Stimulated activated CD4-positive, alpha-beta T cell treated with anti-CD3 and anti-CD28 coated beads, Interleukin-2, amount 100 ng/mL, for 4 hours (primary cell): ENCODE measurements at regions not wholly inside any gene's neighbourhood (a gene's known extent, or its start where the extent isn't known, plus 50 kb on each side); places are given as distances from the start of the nearest gene placed in this dataset.
"Not testable (repeated sequence)": the region's sequence is repeated elsewhere in the genome, so short reads cannot be mapped to it uniquely, and the experiment has no call there.

ENCODE experiments used
- DNase-seq: peaks from one replicate; pipeline ENCODE4 v3.0.0-alpha.2; 2020; ENCODE audit warnings: low read depth

GRCh38 chr11:115627666-115628460, 123.6 kb upstream of the CADM1 start:
- no peak for DNase-seq

GRCh38 chr11:115627071-115627470, 122.9 kb upstream of the CADM1 start:
- DNase-seq: no peak

- no peak for DNase-seq
Observed at GRCh38 chr11:115626414-115626813, 122.2 kb upstream of the CADM1 start.

- DNase-seq: no peak
Observed at GRCh38 chr11:115625502-115625901, 121.3 kb upstream of the CADM1 start.

- no peak for DNase-seq
Observed at GRCh38 chr11:115624065-115624464, 119.8 kb upstream of the CADM1 start.

GRCh38 chr11:115623021-115623451, 118.8 kb upstream of the CADM1 start:
- DNase-seq: no peak

GRCh38 chr11:115618428-115618827, 114.2 kb upstream of the CADM1 start:
- no peak for DNase-seq

- DNase-seq: no peak
Observed at GRCh38 chr11:115617767-115618166, 113.6 kb upstream of the CADM1 start.

GRCh38 chr11:115616971-115617370, 112.8 kb upstream of the CADM1 start:
- DNase-seq: no peak

GRCh38 chr11:115613986-115614632, 109.9 kb upstream of the CADM1 start:
- no peak for DNase-seq

- DNase-seq: no peak
Observed at GRCh38 chr11:115613004-115613403, 108.8 kb upstream of the CADM1 start.

GRCh38 chr11:115612046-115612730, 108.0 kb upstream of the CADM1 start:
- DNase-seq: no peak

GRCh38 chr11:115611343-115611742, 107.1 kb upstream of the CADM1 start:
- no peak for DNase-seq

GRCh38 chr11:115610908-115611307, 106.7 kb upstream of the CADM1 start:
- no peak for DNase-seq

- not testable (repeated sequence) for DNase-seq
Observed at GRCh38 chr11:115610234-115610633, 106.0 kb upstream of the CADM1 start.

- no peak for DNase-seq
Observed at GRCh38 chr11:115608976-115609375, 104.8 kb upstream of the CADM1 start.

GRCh38 chr11:115607621-115608221, 103.5 kb upstream of the CADM1 start:
- DNase-seq: no peak

- DNase-seq: no peak
Observed at GRCh38 chr11:115606498-115607220, 102.4 kb upstream of the CADM1 start.

GRCh38 chr11:115605871-115606497, 101.8 kb upstream of the CADM1 start:
- DNase-seq: no peak

GRCh38 chr11:115605397-115605796, 101.2 kb upstream of the CADM1 start:
- DNase-seq: not testable (repeated sequence)

- DNase-seq: no peak
Observed at GRCh38 chr11:115599125-115599524, 94.9 kb upstream of the CADM1 start.
